ENCODE measurements at regions not wholly inside any gene's neighbourhood (a gene's known extent, or its start where the extent isn't known, plus 50 kb on each side); places are given as distances from the start of the nearest gene placed in this dataset.
A peak's percentile ranks its signal among the peaks of the same experiment; 100 is the strongest.

- peak overlapping the region in 1 of 8 donors; percentile 36 for H3K4me3 ChIP-seq
- 2 to 12% (median 4%) methylated on average over 5 of the region's 5 CpGs for WGBS, 5 donors
- H3K27ac ChIP-seq, result peak overlapping the region in 7 of 8 donors; percentile 37 to 68 (median 48)
- intact Hi-C loops (cut with DNase I; ENCODE audit: low total_unique reads), result loop anchor here (5.0 to 10.0 kb wide), 2 partner anchors 357 to 499 kb away; partner anchors contain the start of gene IVNS1ABP
- H3K9me3 ChIP-seq, result no peaks in the 10 kb centered on the region
- H3K36me3 ChIP-seq, result no peaks in the 10 kb centered on the region
- peaks cover 10 to 61% (median 33%) of the 10 kb centered on the region in 6 donors for H3K4me1 ChIP-seq
- DNase-seq, result no peak
- no peaks in the 10 kb centered on the region for H3K27me3 ChIP-seq (replicated peaks in 1 of 7)
- TF ChIP-seq POLR2A (IDR thresholded peaks at IDR 0.05), result no peak
- no peak for TF ChIP-seq CTCF (IDR thresholded peaks at IDR 0.05 in 8 of 11, conservative IDR thresholded peaks at IDR 0.05 in 3 of 11)
- no peak for TF ChIP-seq POLR2AphosphoS5 (IDR thresholded peaks at IDR 0.05)
Measured at GRCh38 chr1:185674201-185674600, 60.0 kb upstream of the HMCN1 start.

- Histone ChIP-seq H3K4me3 (no peak overlapping the region), H3K27ac (peak overlapping the region in 5 of 8 donors; percentile 3 to 68 (median 57)), H3K9me3 (no peaks in the 10 kb centered on the region), H3K4me1 (peaks cover 10 to 54% (median 31%) of the 10 kb centered on the region in 6 donors), H3K27me3 (replicated peaks in 1 of 7) (no peaks in the 10 kb centered on the region), H3K36me3 (no peaks in the 10 kb centered on the region)
- DNase-seq, result no peak
- intact Hi-C loops (cut with DNase I; ENCODE audit: low total_unique reads), result loop anchor here (5.0 to 10.0 kb wide), 2 partner anchors 356 to 498 kb away; partner anchors contain the start of gene IVNS1ABP
- 45 to 72% (median 58%) methylated on average over 3 of the region's 3 CpGs for WGBS, 5 donors
- no peak for TF ChIP-seq CTCF (IDR thresholded peaks at IDR 0.05 in 8 of 11, conservative IDR thresholded peaks at IDR 0.05 in 3 of 11)
- TF ChIP-seq POLR2AphosphoS5 (IDR thresholded peaks at IDR 0.05), result no peak
- TF ChIP-seq POLR2A (IDR thresholded peaks at IDR 0.05), result no peak
Measured at GRCh38 chr1:185672719-185673360, 61.4 kb upstream of the HMCN1 start.

- no peaks in the 10 kb centered on the region for H3K27me3 ChIP-seq (replicated peaks in 1 of 7)
- peaks cover 10 to 39% (median 25%) of the 10 kb centered on the region in 6 donors for H3K4me1 ChIP-seq
- H3K4me3 ChIP-seq, result no peak overlapping the region
- WGBS, 5 donors, result 33 to 41% (median 36%) methylated on average over 6 of the region's 6 CpGs
- intact Hi-C loops (cut with DNase I; ENCODE audit: low total_unique reads), result loop anchor here (5.0 to 10.0 kb wide), 2 partner anchors 353 to 495 kb away; partner anchors contain the start of gene IVNS1ABP
- no peak for DNase-seq
- TF ChIP-seq CTCF (IDR thresholded peaks at IDR 0.05 in 8 of 11, conservative IDR thresholded peaks at IDR 0.05 in 3 of 11), result peak in 10 of 11 experiments; percentile 10 to 71 (median 58)
- no peak for TF ChIP-seq POLR2A (IDR thresholded peaks at IDR 0.05)
- no peak for TF ChIP-seq POLR2AphosphoS5 (IDR thresholded peaks at IDR 0.05)
- H3K27ac ChIP-seq, result peak overlapping the region in 1 of 8 donors; percentile 7
- H3K36me3 ChIP-seq, result no peaks in the 10 kb centered on the region
- no peaks in the 10 kb centered on the region for H3K9me3 ChIP-seq
Measured at GRCh38 chr1:185670187-185670627, 64.0 kb upstream of the HMCN1 start.

- Histone ChIP-seq H3K9me3 (no peaks in the 10 kb centered on the region), H3K4me1 (peaks cover 0 to 27% (median 7%) of the 10 kb centered on the region in 6 donors), H3K4me3 (no peak overlapping the region), H3K36me3 (no peaks in the 10 kb centered on the region), H3K27ac (no peak overlapping the region), H3K27me3 (replicated peaks in 1 of 7) (no peaks in the 10 kb centered on the region)
- no peak for DNase-seq
- no peak for TF ChIP-seq POLR2A (IDR thresholded peaks at IDR 0.05)
- no peak for TF ChIP-seq CTCF (IDR thresholded peaks at IDR 0.05 in 8 of 11, conservative IDR thresholded peaks at IDR 0.05 in 3 of 11)
- TF ChIP-seq POLR2AphosphoS5 (IDR thresholded peaks at IDR 0.05), result no peak
- intact Hi-C loops (cut with DNase I; ENCODE audit: low total_unique reads), result no loop called here
Measured at GRCh38 chr1:185668013-185668412, 66.2 kb upstream of the HMCN1 start.
